ENCODE measurements at regions not wholly inside any gene's neighbourhood (a gene's known extent, or its start where the extent isn't known, plus 50 kb on each side); places are given as distances from the start of the nearest gene placed in this dataset.

DNA sequence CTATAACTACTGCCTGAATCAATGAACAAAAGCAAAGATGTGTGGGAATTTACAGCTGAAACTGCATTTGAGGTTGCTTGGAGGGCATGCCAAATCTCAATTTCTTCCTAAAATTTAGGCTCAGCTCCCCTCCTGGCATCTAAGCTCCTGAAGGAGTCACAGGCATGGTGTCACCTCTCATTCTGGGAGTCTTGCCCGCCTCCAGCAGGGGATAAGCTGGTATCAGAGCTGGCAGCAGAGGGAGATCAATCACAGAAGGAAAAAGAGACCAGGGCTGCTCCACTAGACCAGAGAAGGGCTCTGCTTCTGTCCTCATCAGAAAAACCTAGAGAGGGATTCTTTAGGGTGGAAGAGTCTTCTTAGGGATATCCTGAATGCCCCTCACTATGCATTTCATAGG, 150.4 kb upstream of the SLC6A11 start:
- Mint-ChIP-seq H3K27me3 (peaks cover 15 to 31% of the 10 kb centered on the region in 2 donors), H3K4me3 (no peak overlapping the region), H3K27ac (no peak overlapping the region), H3K36me3 (no peaks in the 10 kb centered on the region), H3K9me3 (peaks cover 0 to 7% (median 0%) of the 10 kb centered on the region in 8 donors), H3K4me1 (peaks cover 0 to 6% (median 4%) of the 10 kb centered on the region in 4 donors)
- Histone ChIP-seq H3K27me3 (ENCODE audit: insufficient read depth, low read length) (no peaks in the 10 kb centered on the region), H3K36me3 (ENCODE audit: insufficient read depth, low read length) (no peaks in the 10 kb centered on the region), H3K4me3 (ENCODE audit: low read length in 2 of 2) (no peak overlapping the region), H3K4me1 (ENCODE audit: insufficient read depth, low read length) (peaks cover 6% of the 10 kb centered on the region), H3K9me3 (ENCODE audit: control insufficient read depth in 1 of 2, low read length in 2 of 2) (no peaks in the 10 kb centered on the region), H3K27ac (ENCODE audit: low read depth, low read length) (no peak overlapping the region)
- POLR2A ChIA-PET (ENCODE audit: partially characterized antibody), result no interaction called here
- no peak for DNase-seq
- CTCF ChIA-PET (ENCODE audit: partially characterized antibody), result no interaction called here
- intact Hi-C loops (cut with micrococcal nuclease), result no loop called here

DNA sequence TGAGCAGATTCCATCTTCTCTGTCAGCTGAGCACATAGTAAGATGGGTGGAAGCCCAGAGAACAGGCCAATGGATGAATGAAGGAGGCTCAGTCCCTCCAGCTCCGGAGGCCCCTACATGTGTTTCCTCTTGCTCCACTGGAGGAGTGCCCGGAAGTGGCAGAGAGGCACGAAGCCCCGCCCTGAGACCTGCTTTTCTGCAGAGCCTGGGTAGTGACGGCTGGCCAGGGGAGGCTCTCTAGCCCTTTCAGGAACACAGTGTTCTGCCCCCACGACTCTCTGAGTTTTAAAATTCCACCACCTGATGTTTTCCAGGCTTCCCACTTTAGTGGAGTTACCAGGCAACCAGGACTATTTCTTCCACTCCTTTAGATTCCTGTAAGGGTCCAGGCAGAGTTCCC, 149.4 kb upstream of the SLC6A11 start:
- Mint-ChIP-seq H3K9me3 (peaks cover 0 to 5% (median 0%) of the 10 kb centered on the region in 8 donors), H3K36me3 (no peaks in the 10 kb centered on the region), H3K4me3 (peak overlapping the region in 1 of 8 donors; percentile 54), H3K27ac (peak overlapping the region in 1 of 7 donors; percentile 55), H3K27me3 (peaks cover 14 to 31% of the 10 kb centered on the region in 2 donors), H3K4me1 (peaks cover 0 to 6% (median 4%) of the 10 kb centered on the region in 4 donors)
- Histone ChIP-seq H3K4me1 (ENCODE audit: insufficient read depth, low read length) (peaks cover 6% of the 10 kb centered on the region), H3K36me3 (ENCODE audit: insufficient read depth, low read length) (no peaks in the 10 kb centered on the region), H3K27ac (ENCODE audit: low read depth, low read length) (no peak overlapping the region), H3K27me3 (ENCODE audit: insufficient read depth, low read length) (no peaks in the 10 kb centered on the region), H3K4me3 (ENCODE audit: low read length in 2 of 2) (no peak overlapping the region), H3K9me3 (ENCODE audit: control insufficient read depth in 1 of 2, low read length in 2 of 2) (no peaks in the 10 kb centered on the region)
- intact Hi-C loops (cut with micrococcal nuclease), result no loop called here
- ChIA-PET POLR2A (ENCODE audit: partially characterized antibody) (no interaction called here), CTCF (ENCODE audit: partially characterized antibody) (no interaction called here)
- peak in 1 of 5 donors; percentile 1 for DNase-seq

DNA sequence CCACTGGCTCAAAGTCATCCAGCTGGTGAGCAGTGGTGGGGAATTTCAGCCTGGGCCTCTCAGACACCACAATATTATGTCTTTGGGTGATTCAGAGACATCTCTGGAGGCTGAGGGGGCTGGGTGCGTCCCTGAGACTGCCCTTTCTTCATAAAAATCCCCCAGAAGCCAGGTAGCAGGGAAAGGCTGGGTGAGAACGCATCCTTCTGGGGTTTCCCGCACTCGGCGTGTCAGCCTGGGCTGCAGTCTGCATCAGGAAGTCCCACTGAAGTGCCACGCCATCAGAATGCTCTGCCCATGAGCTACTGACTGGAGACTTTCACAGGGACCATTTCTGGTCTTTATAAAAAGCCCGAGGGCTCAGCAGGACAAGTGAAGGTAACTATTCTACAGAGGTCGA, 148.8 kb upstream of the SLC6A11 start:
- intact Hi-C loops (cut with micrococcal nuclease), result no loop called here
- POLR2A ChIA-PET (ENCODE audit: partially characterized antibody), result no interaction called here

DNA sequence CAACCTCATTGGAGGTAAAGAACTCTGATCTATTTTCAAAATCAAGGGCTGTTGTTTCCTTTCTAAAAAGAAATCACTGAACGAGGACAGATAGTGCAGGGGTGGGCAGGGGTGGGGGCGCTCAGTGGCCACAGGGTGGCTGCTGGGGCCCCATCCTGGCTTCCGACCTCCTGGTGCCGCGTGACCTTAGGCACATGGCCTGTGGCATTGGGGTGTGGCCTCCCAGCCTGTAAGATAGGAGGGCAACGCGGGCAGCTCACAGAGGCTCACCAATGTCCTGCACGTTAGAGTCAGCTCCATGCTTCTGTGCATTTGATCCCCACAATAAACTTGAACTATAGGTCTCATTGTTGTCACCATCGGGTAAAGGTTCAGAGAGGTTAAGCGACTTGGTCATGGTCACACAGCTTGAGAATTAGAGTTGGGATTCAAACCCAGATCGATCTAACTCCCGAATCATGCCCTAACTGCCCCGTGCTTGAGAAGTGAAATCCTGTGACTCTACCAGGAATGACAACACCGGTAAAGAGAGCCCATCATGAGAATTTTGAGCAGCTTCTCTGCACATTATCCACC, 148.0 kb upstream of the SLC6A11 start:
- DNase-seq, result no peak
- H3K36me3 Mint-ChIP-seq, result no peaks in the 10 kb centered on the region
- Histone ChIP-seq H3K36me3 (ENCODE audit: insufficient read depth, low read length) (no peaks in the 10 kb centered on the region), H3K4me1 (ENCODE audit: insufficient read depth, low read length) (peaks cover 6% of the 10 kb centered on the region), H3K4me3 (ENCODE audit: low read length in 2 of 2) (no peak overlapping the region), H3K27ac (ENCODE audit: low read depth, low read length) (no peak overlapping the region), H3K27me3 (ENCODE audit: insufficient read depth, low read length) (no peaks in the 10 kb centered on the region), H3K9me3 (ENCODE audit: control insufficient read depth in 1 of 2, low read length in 2 of 2) (no peaks in the 10 kb centered on the region)
- ChIA-PET POLR2A (ENCODE audit: partially characterized antibody) (no interaction called here), CTCF (ENCODE audit: partially characterized antibody) (interaction anchor here (0.8 kb wide), 1 partner anchor 71 kb away, joined by 3 read pairs; no protein-coding TSS in a partner anchor)
- H3K4me3 Mint-ChIP-seq, result no peak overlapping the region
- H3K4me1 Mint-ChIP-seq, result peaks cover 0 to 6% (median 4%) of the 10 kb centered on the region in 4 donors
- intact Hi-C loops (cut with micrococcal nuclease), result no loop called here
- H3K9me3 Mint-ChIP-seq, result peaks cover 0 to 2% (median 0%) of the 10 kb centered on the region in 8 donors
- H3K27ac Mint-ChIP-seq, result no peak overlapping the region
- peaks cover 14 to 28% of the 10 kb centered on the region in 2 donors for H3K27me3 Mint-ChIP-seq

More for the DNA sequence above, 148.8 kb upstream of the SLC6A11 start:
- no peaks in the 10 kb centered on the region for H3K27me3 ChIP-seq (ENCODE audit: insufficient read depth, low read length)
- no peak overlapping the region for H3K27ac ChIP-seq (ENCODE audit: low read depth, low read length)
- no peak overlapping the region for H3K4me3 Mint-ChIP-seq
- peaks cover 0 to 2% (median 0%) of the 10 kb centered on the region in 8 donors for H3K9me3 Mint-ChIP-seq
- no peaks in the 10 kb centered on the region for H3K36me3 Mint-ChIP-seq
- H3K9me3 ChIP-seq (ENCODE audit: control insufficient read depth in 1 of 2, low read length in 2 of 2), result no peaks in the 10 kb centered on the region
- H3K4me1 Mint-ChIP-seq, result peaks cover 0 to 6% (median 4%) of the 10 kb centered on the region in 4 donors
- H3K27ac Mint-ChIP-seq, result no peak overlapping the region
- H3K4me1 ChIP-seq (ENCODE audit: insufficient read depth, low read length), result peaks cover 6% of the 10 kb centered on the region
- no peaks in the 10 kb centered on the region for H3K36me3 ChIP-seq (ENCODE audit: insufficient read depth, low read length)
- CTCF ChIA-PET (ENCODE audit: partially characterized antibody), result no interaction called here
- DNase-seq, result no peak
- peaks cover 14 to 31% of the 10 kb centered on the region in 2 donors for H3K27me3 Mint-ChIP-seq
- H3K4me3 ChIP-seq (ENCODE audit: low read length in 2 of 2), result no peak overlapping the region

DNA sequence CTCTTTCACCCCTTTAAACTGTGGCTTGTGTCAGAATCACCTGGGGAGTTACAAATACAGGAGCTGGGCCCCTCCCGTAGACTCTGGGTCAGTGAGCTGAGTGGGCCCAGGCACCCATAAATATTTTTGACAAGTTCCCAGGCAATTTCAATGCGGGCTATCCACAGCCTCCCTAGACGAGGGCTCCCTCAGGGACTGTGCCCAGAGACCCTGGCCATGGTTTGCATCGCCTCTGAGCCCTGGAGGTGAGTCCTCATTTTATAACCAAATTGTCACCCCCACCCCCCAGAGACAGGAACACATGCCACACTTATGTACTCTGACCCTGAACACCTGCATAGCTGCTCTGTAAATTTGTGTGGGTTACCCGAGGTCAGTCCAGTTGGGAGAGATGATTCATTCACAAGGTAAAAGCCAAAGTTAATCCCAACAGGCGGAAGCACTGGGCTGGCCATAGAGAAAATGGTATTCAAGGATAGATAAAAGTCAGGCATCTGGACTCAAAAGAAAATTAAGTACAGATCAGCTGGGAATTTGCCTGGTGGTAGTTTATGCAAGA, 146.5 kb upstream of the SLC6A11 start:
- H3K36me3 Mint-ChIP-seq, result no peaks in the 10 kb centered on the region
- H3K9me3 Mint-ChIP-seq, result peaks cover 0 to 4% (median 0%) of the 10 kb centered on the region in 8 donors
- H3K27me3 Mint-ChIP-seq, result peaks cover 12 to 21% of the 10 kb centered on the region in 2 donors
- H3K36me3 ChIP-seq (ENCODE audit: insufficient read depth, low read length), result no peaks in the 10 kb centered on the region
- peaks cover 6% of the 10 kb centered on the region for H3K4me1 ChIP-seq (ENCODE audit: insufficient read depth, low read length)
- peaks cover 0 to 8% (median 4%) of the 10 kb centered on the region in 4 donors for H3K4me1 Mint-ChIP-seq
- intact Hi-C loops (cut with micrococcal nuclease), result no loop called here
- POLR2A ChIA-PET (ENCODE audit: partially characterized antibody), result no interaction called here
- H3K4me3 Mint-ChIP-seq, result no peak overlapping the region
- no peak for DNase-seq
- H3K27ac Mint-ChIP-seq, result no peak overlapping the region
- no peak overlapping the region for H3K27ac ChIP-seq (ENCODE audit: low read depth, low read length)
- no peak overlapping the region for H3K4me3 ChIP-seq (ENCODE audit: low read length in 2 of 2)
- no peaks in the 10 kb centered on the region for H3K27me3 ChIP-seq (ENCODE audit: insufficient read depth, low read length)
- CTCF ChIA-PET (ENCODE audit: partially characterized antibody), result no interaction called here
- H3K9me3 ChIP-seq (ENCODE audit: control insufficient read depth in 1 of 2, low read length in 2 of 2), result no peaks in the 10 kb centered on the region

DNA sequence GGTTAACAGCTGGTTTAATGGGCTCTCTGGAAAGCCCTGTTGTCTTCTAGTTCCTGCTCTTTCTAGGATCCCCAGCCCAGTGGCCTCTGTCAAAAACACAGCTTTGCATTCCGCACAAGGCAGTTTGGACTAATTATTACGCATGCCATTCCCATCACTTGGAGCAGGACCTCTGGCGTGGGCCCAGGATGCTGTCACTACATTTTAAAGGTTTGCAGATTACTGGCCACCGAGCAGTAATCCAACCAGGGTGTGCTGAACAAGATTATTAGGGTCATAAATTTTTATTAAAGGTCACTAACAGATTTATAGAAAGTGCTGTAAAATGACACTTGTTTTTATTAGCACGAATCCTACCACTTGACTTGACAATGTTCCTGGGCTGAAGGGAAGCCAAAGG, 143.6 kb upstream of the SLC6A11 start:
- intact Hi-C loops (cut with micrococcal nuclease), result no loop called here
- no peaks in the 10 kb centered on the region for H3K4me1 ChIP-seq (ENCODE audit: insufficient read depth, low read length)
- CTCF ChIA-PET (ENCODE audit: partially characterized antibody), result no interaction called here
- no peaks in the 10 kb centered on the region for H3K36me3 ChIP-seq (ENCODE audit: insufficient read depth, low read length)
- H3K27me3 ChIP-seq (ENCODE audit: insufficient read depth, low read length), result no peaks in the 10 kb centered on the region
- Mint-ChIP-seq H3K27me3 (peaks cover 3 to 5% of the 10 kb centered on the region in 2 donors), H3K27ac (peak overlapping the region in 1 of 7 donors; percentile 7), H3K36me3 (no peaks in the 10 kb centered on the region), H3K4me3 (no peak overlapping the region), H3K9me3 (peaks cover 0 to 4% (median 0%) of the 10 kb centered on the region in 8 donors), H3K4me1 (peaks cover 0 to 2% (median 0%) of the 10 kb centered on the region in 4 donors)
- H3K4me3 ChIP-seq (ENCODE audit: low read length in 2 of 2), result no peak overlapping the region
- no peak overlapping the region for H3K27ac ChIP-seq (ENCODE audit: low read depth, low read length)
- POLR2A ChIA-PET (ENCODE audit: partially characterized antibody), result no interaction called here
- no peak for DNase-seq
- H3K9me3 ChIP-seq (ENCODE audit: control insufficient read depth in 1 of 2, low read length in 2 of 2), result no peaks in the 10 kb centered on the region

DNA sequence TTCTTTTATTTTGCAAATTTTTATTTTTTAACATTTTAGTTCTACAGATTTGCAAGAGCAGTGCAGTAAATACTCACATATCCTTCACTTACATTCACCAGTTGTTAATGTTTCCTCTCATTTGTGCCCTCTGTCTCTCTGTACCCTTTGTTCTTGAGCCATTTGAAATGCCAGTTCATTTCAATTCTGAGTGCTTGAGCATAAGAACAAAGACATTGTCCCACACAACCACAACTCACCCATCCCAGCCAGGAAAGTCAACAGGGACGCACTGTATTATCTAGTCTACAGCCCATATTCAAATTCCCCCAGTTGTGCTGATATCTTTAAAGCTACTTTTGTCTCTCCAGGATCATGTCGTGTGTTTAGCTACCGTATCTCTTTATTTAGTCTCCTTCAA, 141.4 kb upstream of the SLC6A11 start:
- H3K27me3 ChIP-seq (ENCODE audit: insufficient read depth, low read length), result no peaks in the 10 kb centered on the region
- intact Hi-C loops (cut with micrococcal nuclease), result no loop called here
- Mint-ChIP-seq H3K4me1 (peaks cover 0 to 2% (median 0%) of the 10 kb centered on the region in 4 donors), H3K27me3 (peaks cover 0 to 2% of the 10 kb centered on the region in 2 donors), H3K27ac (peak overlapping the region in 1 of 7 donors; percentile 5), H3K9me3 (peaks cover 0 to 4% (median 0%) of the 10 kb centered on the region in 8 donors), H3K36me3 (no peaks in the 10 kb centered on the region), H3K4me3 (no peak overlapping the region)
- no peak for DNase-seq
- CTCF ChIA-PET (ENCODE audit: partially characterized antibody), result no interaction called here
- H3K9me3 ChIP-seq (ENCODE audit: control insufficient read depth in 1 of 2, low read length in 2 of 2), result no peaks in the 10 kb centered on the region
- H3K4me1 ChIP-seq (ENCODE audit: insufficient read depth, low read length), result no peaks in the 10 kb centered on the region
- POLR2A ChIA-PET (ENCODE audit: partially characterized antibody), result no interaction called here
- H3K27ac ChIP-seq (ENCODE audit: low read depth, low read length), result no peak overlapping the region
- no peak overlapping the region for H3K4me3 ChIP-seq (ENCODE audit: low read length in 2 of 2)
- no peaks in the 10 kb centered on the region for H3K36me3 ChIP-seq (ENCODE audit: insufficient read depth, low read length)
